ENCODE measurements at regions not wholly inside any gene's neighbourhood (a gene's known extent, or its start where the extent isn't known, plus 50 kb on each side); places are given as distances from the start of the nearest gene placed in this dataset.

DNA sequence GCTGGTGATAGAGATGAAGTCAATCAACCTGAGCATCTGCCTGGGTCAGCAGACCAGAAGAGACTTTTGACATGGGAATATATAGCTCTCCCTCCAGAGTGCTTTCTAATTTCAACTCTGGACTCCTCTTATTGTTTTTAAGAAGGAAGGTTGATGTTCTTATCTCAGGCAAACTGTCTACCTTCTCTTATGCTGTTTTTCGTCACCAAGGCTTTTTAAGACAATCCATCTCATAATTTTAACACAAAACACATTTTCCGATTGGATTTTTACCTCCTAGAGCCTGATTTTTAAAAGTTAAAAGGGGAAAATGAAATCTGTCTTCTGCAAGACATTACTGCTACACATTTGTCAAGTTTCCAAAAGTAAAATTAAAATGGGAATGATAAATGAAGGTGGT is 368.7 kb upstream of the MIS18BP1 start:
- TF ChIP-seq YY1 (IDR thresholded peaks at IDR 0.05; ENCODE audit: low read depth) = no peak
- TF ChIP-seq CEBPB (IDR thresholded peaks at IDR 0.05) = no peak
- TF ChIP-seq TEAD4 (IDR thresholded peaks at IDR 0.05) = no peak
- no peak for TF ChIP-seq CREB1 (IDR thresholded peaks at IDR 0.05; ENCODE audit: low read depth)
